Keratinocyte (primary cell): ENCODE measurements at regions not wholly inside any gene's neighbourhood (a gene's known extent, or its start where the extent isn't known, plus 50 kb on each side); places are given as distances from the start of the nearest gene placed in this dataset.

Experiments used
- EZH2 ChIP-seq: IDR thresholded peaks from one replicate; pipeline ENCODE4 v1.6.1; 2012; ENCODE audit warnings: inconsistent platforms, mild to moderate bottlenecking, low read length, moderate library complexity
- TF ChIP-seq, protein P1 (sequence below), 3 experiments: IDR thresholded peaks in 1 of 3; conservative IDR thresholded peaks in 1 of 3; optimal IDR thresholded peaks in 1 of 3; 2 replicates in 2 of 3; 3 replicates in 1 of 3; pipeline versions ENCODE3 to v1.5.1; 2011; ENCODE audit warnings: low read length in 3 of 3, mild to moderate bottlenecking in 3 of 3, moderate library complexity in 2 of 3, control low read depth in 1 of 3, inconsistent platforms in 1 of 3; ENCODE audit not compliant: insufficient read depth in 2 of 3; ENCODE audit errors: extremely low read depth in 1 of 3

DNA sequence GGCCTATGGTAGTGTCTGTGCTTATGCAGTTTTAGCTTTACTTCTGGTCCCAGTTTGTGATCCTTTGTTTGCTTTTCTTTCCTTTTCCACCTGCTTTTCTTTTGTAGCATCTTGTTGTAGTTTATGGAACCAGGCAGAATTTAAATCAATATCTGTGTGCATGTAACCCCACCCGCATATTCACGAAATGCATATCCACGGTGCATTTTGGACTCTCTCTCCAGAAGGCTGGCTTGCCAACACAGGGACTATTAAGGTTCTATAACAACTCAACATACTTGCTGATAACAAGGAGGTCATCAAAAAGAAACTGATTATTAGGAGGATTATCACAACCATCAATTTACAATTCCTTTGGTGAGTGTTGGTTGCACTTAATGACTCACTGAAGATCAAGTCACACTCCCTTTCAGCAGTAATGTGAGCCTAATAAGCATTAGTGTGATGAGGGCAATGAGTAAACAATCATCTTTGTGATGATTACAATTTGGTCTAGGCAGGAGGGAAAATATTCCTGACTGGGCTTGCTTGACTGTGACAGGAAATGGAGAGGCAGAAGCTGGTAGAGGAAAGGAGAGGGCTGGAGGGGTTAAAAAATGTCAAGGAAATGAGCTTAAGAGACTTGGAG, 378.6 kb downstream of the REEP3 start:
- TF ChIP-seq EZH2, result no peak
- TF ChIP-seq, protein P1, sequence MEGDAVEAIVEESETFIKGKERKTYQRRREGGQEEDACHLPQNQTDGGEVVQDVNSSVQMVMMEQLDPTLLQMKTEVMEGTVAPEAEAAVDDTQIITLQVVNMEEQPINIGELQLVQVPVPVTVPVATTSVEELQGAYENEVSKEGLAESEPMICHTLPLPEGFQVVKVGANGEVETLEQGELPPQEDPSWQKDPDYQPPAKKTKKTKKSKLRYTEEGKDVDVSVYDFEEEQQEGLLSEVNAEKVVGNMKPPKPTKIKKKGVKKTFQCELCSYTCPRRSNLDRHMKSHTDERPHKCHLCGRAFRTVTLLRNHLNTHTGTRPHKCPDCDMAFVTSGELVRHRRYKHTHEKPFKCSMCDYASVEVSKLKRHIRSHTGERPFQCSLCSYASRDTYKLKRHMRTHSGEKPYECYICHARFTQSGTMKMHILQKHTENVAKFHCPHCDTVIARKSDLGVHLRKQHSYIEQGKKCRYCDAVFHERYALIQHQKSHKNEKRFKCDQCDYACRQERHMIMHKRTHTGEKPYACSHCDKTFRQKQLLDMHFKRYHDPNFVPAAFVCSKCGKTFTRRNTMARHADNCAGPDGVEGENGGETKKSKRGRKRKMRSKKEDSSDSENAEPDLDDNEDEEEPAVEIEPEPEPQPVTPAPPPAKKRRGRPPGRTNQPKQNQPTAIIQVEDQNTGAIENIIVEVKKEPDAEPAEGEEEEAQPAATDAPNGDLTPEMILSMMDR (optimal IDR thresholded peaks at IDR 0.05 in 1 of 3, IDR thresholded peaks at IDR 0.05 in 1 of 3, conservative IDR thresholded peaks at IDR 0.05 in 1 of 3; ENCODE audit: extremely low read depth in 1 of 3, insufficient read depth in 2 of 3, low read length in 3 of 3), result no peak
